ENCODE measurements at regions not wholly inside any gene's neighbourhood (a gene's known extent, or its start where the extent isn't known, plus 50 kb on each side); places are given as distances from the start of the nearest gene placed in this dataset.

DNA sequence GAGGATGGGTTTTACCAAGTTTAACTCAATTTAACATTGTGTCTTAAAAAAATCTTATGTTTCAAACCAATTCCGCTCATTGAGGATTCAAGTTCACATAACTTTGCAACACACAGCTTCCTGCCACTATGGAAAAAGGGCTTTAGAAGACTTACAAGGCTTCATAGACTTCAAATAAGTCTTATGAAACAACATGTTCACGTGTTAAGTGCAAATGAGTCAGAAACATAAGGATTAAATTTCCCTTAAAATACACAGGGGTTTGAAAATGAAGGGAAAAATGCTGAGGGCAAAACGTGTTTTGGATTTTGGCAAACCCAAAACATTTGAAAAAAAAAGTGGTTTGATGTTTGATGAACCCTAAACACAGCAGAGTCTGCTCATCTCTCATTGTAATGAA lies 364.8 kb downstream of the BMP4 start:
- Histone ChIP-seq H3K79me1 (ENCODE audit: low read depth, low read length) (no peaks in the 10 kb centered on the region), H3K23me2 (ENCODE audit: low read depth, low read length) (no peaks in the 10 kb centered on the region), H4K5ac (ENCODE audit: insufficient read length, low read depth, low read length) (no peak overlapping the region), H3K4me2 (ENCODE audit: insufficient read depth in 1 of 2, low read depth in 2 of 2, low read length in 2 of 2) (no peak overlapping the region), H3K4ac (replicated peaks; ENCODE audit: insufficient read length, low read depth, low read length) (no peak overlapping the region), H2BK20ac (ENCODE audit: low read length) (no peak overlapping the region), H2BK15ac (ENCODE audit: low read length) (no peak overlapping the region), H2BK12ac (ENCODE audit: low read depth, low read length) (no peak overlapping the region), H3K4me1 (replicated peaks in 1 of 4; ENCODE audit: control insufficient read depth in 3 of 4, insufficient read depth in 4 of 4, low read length in 3 of 4) (no peaks in the 10 kb centered on the region), H4K91ac (replicated peaks; ENCODE audit: insufficient read length, low read length) (no peak overlapping the region), H3K14ac (ENCODE audit: insufficient read length) (no peak overlapping the region), H4K20me1 (replicated peaks in 1 of 2; ENCODE audit: control insufficient read depth in 1 of 2, insufficient read depth in 2 of 2, low read length in 2 of 2) (no peaks in the 10 kb centered on the region), H3K79me2 (ENCODE audit: control insufficient read depth in 1 of 2, insufficient read depth in 2 of 2, low read length in 2 of 2) (no peaks in the 10 kb centered on the region), H2AFZ (ENCODE audit: low read length) (no peak overlapping the region), H3K27me3 (replicated peaks in 1 of 4; ENCODE audit: control insufficient read depth in 3 of 4, extremely low read depth in 1 of 4, insufficient read depth in 3 of 4, low read length in 3 of 4) (peaks cover 0 to 1% (median 0%) of the 10 kb centered on the region in 4 experiments; a peak in 1 of 7 replicates), H2AK5ac (ENCODE audit: low read depth, low read length) (no peak overlapping the region), H2BK120ac (replicated peaks; ENCODE audit: low read depth, low read length) (no peak overlapping the region), H4K8ac (ENCODE audit: extremely low read depth, insufficient read depth, low read length) (no peak overlapping the region), H3K23ac (ENCODE audit: insufficient read length) (no peak overlapping the region), H2BK5ac (ENCODE audit: low read depth, low read length) (no peak overlapping the region), H3K18ac (ENCODE audit: extremely low read depth, low read length) (no peak overlapping the region), H3K36me3 (ENCODE audit: control insufficient read depth in 2 of 4, insufficient read depth in 4 of 4, low read length in 3 of 4) (no peaks in the 10 kb centered on the region), H3K27ac (ENCODE audit: low read depth, low read length) (no peak overlapping the region), H3K4me3 (ENCODE audit: extremely low read depth in 1 of 4, insufficient read depth in 2 of 4, low read depth in 3 of 4, low read length in 4 of 4) (no peak overlapping the region), H3K9ac (replicated peaks in 1 of 4; ENCODE audit: extremely low read depth in 1 of 4, low read depth in 3 of 4, low read length in 3 of 4) (no peak overlapping the region), H3K9me3 (ENCODE audit: insufficient read depth in 2 of 2, low read depth in 1 of 2, low read length in 1 of 2) (peaks cover 0 to 3% of the 10 kb centered on the region in 2 experiments; a peak in 1 of 4 replicates), H3K56ac (replicated peaks; ENCODE audit: insufficient read length, low read depth, low read length) (no peak overlapping the region)
- WGBS, 2 experiments (ENCODE audit: extremely low coverage in 1 of 2, insufficient coverage in 1 of 2, insufficient read length in 1 of 2, insufficient replicate concordance in 2 of 2, low coverage in 1 of 2, low lambda C conversion rate in 2 of 2, missing lambda C conversion rate in 1 of 2) = 85% methylated on average over 3 of the region's 3 CpGs; no CpG with 5 or more reads in 1 of the 2 experiments
- POLR2A ChIA-PET (ENCODE audit: partially characterized antibody) = no interaction called here
- CTCF ChIA-PET (ENCODE audit: partially characterized antibody) = interaction anchor here (0.8 to 1.5 kb wide), 2 partner anchors 14 to 52 kb away, joined by 4 read pairs; no protein-coding TSS in a partner anchor
- DNase-seq (ENCODE audit: low read depth in 1 of 2, low spot score in 2 of 2) = no peak
- no peak for FAIRE-seq
- TF ChIP-seq SP4 (IDR thresholded peaks at IDR 0.05; ENCODE audit: low read length) (no peak), TAF1 (IDR thresholded peaks at IDR 0.05; ENCODE audit: low read depth, low read length) (no peak), SP1 (IDR thresholded peaks at IDR 0.05; ENCODE audit: low read depth, low read length) (no peak), BACH1 (IDR thresholded peaks at IDR 0.05; ENCODE audit: low read length) (no peak), JUND (IDR thresholded peaks at IDR 0.05; ENCODE audit: low read length) (no peak), MAFK (IDR thresholded peaks at IDR 0.05; ENCODE audit: low read depth, low read length) (no peak), RAD21 (IDR thresholded peaks at IDR 0.05 in 1 of 2, conservative IDR thresholded peaks at IDR 0.05 in 1 of 2; ENCODE audit: low read depth in 2 of 2, low read length in 2 of 2) (no peak), E2F6 (IDR thresholded peaks at IDR 0.05) (no peak), TBP (IDR thresholded peaks at IDR 0.05; ENCODE audit: low read depth, low read length) (no peak), CBX5 (IDR thresholded peaks at IDR 0.05; ENCODE audit: low read depth, low read length) (no peak), EZH2 (IDR thresholded peaks at IDR 0.05; ENCODE audit: low read depth, low read length, severe bottlenecking) (no peak)
- TF ChIP-seq, protein P1, sequence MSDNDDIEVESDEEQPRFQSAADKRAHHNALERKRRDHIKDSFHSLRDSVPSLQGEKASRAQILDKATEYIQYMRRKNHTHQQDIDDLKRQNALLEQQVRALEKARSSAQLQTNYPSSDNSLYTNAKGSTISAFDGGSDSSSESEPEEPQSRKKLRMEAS (IDR thresholded peaks at IDR 0.05) = no peak

Data from H1 (cell line).